ENCODE measurements at regions not wholly inside any gene's neighbourhood (a gene's known extent, or its start where the extent isn't known, plus 50 kb on each side); places are given as distances from the start of the nearest gene placed in this dataset.

DNA sequence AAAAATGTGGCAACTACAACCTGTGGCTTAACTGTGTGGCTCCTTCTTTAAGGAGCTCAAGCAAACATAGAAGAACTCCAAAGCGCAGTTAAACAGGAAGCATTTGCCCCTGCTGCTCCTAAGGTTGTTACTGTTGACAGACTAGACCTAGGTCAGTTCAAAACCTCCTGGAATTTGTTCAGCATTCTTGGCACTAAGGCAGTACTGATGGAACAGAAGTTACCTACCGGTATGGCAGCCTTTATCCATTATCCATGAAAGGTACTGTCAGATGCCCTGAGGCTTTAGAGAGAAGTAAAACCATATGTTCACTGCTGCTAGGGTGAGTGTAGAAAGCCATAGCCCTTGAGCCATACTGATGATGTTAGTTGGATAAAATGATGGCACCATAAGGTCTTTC, 916.5 kb upstream of the FAT3 start:
- ChIA-PET CTCF (no interaction called here), POLR2A (no interaction called here)
- no peaks in the 10 kb centered on the region for H3K27me3 ChIP-seq (ENCODE audit: insufficient read depth)
- no peaks in the 10 kb centered on the region for H3K9me2 ChIP-seq
- no peak overlapping the region for H2AFZ ChIP-seq (ENCODE audit: low read depth)
- H3K36me3 ChIP-seq (replicated peaks in 1 of 2; ENCODE audit: control insufficient read depth in 1 of 2, insufficient read depth in 2 of 2, low read length in 1 of 2), result no peaks in the 10 kb centered on the region
- peak; percentile 12 for DNase-seq
- H4K20me1 ChIP-seq (ENCODE audit: insufficient read depth), result no peaks in the 10 kb centered on the region
- H3K79me2 ChIP-seq (ENCODE audit: insufficient read depth), result no peaks in the 10 kb centered on the region
- H3K9ac ChIP-seq, result no peak overlapping the region
- TF ChIP-seq EP300 (IDR thresholded peaks at IDR 0.05; ENCODE audit: borderline replicate concordance in 1 of 2, low read depth in 1 of 2, low read length in 1 of 2) (0 out of 4 replicates have a peak, but pooled peaks of 1 of the 2 experiments have one; percentile 22), TCF12 (IDR thresholded peaks at IDR 0.05) (no peak), EZH2phosphoT487 (IDR thresholded peaks at IDR 0.05; ENCODE audit: borderline replicate concordance, low read depth) (no peak)
- WGBS (ENCODE audit: low lambda C conversion rate), result 33% methylated on average over 2 of the region's 2 CpGs
- no peak overlapping the region for H3K4me2 ChIP-seq
- no peaks in the 10 kb centered on the region for H3K9me3 ChIP-seq
- no peak overlapping the region for H3K4me3 ChIP-seq (ENCODE audit: low read depth in 2 of 2, low read length in 1 of 2)
- H3K4me1 ChIP-seq (ENCODE audit: control insufficient read depth in 1 of 2, insufficient read depth in 2 of 2, low read depth in 1 of 2, low read length in 1 of 2), result peaks cover 0 to 4% of the 10 kb centered on the region in 2 experiments; a peak in 1 of 4 replicates
- H3F3A ChIP-seq (replicated peaks; ENCODE audit: insufficient read depth), result no peaks in the 10 kb centered on the region
- no peak overlapping the region for H3K27ac ChIP-seq (ENCODE audit: low read depth in 2 of 2, low read length in 1 of 2)

DNA sequence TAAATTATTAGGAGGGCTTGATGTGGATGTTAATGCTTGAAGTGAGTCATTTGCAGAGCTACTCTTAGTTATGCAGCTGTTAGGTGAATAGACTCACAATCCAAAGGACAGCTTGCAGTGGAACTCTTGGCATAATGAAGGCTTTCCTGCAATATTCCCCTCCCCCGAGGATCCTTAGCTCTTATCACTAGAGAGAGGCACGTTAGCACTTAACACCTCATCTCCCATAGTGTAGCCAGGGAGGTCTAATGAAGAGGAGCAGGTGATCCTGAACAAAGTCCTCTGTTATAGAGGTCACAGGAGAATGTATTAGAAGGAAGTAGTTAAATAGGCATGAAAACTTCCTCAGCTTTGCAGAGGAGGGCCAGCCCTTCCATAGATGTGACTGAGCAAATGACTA, 919.2 kb upstream of the FAT3 start:
- Histone ChIP-seq H3K27me3 (ENCODE audit: insufficient read depth) (no peaks in the 10 kb centered on the region), H3K79me2 (ENCODE audit: insufficient read depth) (no peaks in the 10 kb centered on the region), H3K9ac (no peak overlapping the region), H3K4me2 (no peak overlapping the region), H3F3A (replicated peaks; ENCODE audit: insufficient read depth) (no peaks in the 10 kb centered on the region), H3K4me1 (ENCODE audit: control insufficient read depth in 1 of 2, insufficient read depth in 2 of 2, low read depth in 1 of 2, low read length in 1 of 2) (peaks cover 0 to 4% of the 10 kb centered on the region in 2 experiments; a peak in 1 of 4 replicates), H3K9me3 (no peaks in the 10 kb centered on the region), H2AFZ (ENCODE audit: low read depth) (no peak overlapping the region), H4K20me1 (ENCODE audit: insufficient read depth) (no peaks in the 10 kb centered on the region), H3K36me3 (replicated peaks in 1 of 2; ENCODE audit: control insufficient read depth in 1 of 2, insufficient read depth in 2 of 2, low read length in 1 of 2) (no peaks in the 10 kb centered on the region), H3K9me2 (no peaks in the 10 kb centered on the region), H3K27ac (ENCODE audit: low read depth in 2 of 2, low read length in 1 of 2) (no peak overlapping the region), H3K4me3 (ENCODE audit: low read depth in 2 of 2, low read length in 1 of 2) (no peak overlapping the region)
- DNase-seq, result no peak
- ChIA-PET POLR2A (no interaction called here), CTCF (no interaction called here)
- 36% methylated on average over 2 of the region's 2 CpGs for WGBS (ENCODE audit: low lambda C conversion rate)
- TF ChIP-seq SMC3 (IDR thresholded peaks at IDR 0.05; ENCODE audit: low read depth, low read length), result no peak
- no peak for TF ChIP-seq EP300 (IDR thresholded peaks at IDR 0.05; ENCODE audit: borderline replicate concordance in 1 of 2, low read depth in 1 of 2, low read length in 1 of 2)
- TF ChIP-seq, protein P1, sequence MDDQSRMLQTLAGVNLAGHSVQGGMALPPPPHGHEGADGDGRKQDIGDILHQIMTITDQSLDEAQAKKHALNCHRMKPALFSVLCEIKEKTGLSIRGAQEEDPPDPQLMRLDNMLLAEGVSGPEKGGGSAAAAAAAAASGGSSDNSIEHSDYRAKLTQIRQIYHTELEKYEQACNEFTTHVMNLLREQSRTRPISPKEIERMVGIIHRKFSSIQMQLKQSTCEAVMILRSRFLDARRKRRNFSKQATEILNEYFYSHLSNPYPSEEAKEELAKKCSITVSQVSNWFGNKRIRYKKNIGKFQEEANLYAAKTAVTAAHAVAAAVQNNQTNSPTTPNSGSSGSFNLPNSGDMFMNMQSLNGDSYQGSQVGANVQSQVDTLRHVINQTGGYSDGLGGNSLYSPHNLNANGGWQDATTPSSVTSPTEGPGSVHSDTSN (IDR thresholded peaks at IDR 0.05), result no peak
- no peak for TF ChIP-seq FOXJ3 (CRISPR knock-in tag; IDR thresholded peaks at IDR 0.05)
- no peak for TF ChIP-seq JUND (IDR thresholded peaks at IDR 0.05)
- no peak for TF ChIP-seq GABPA (IDR thresholded peaks at IDR 0.05; ENCODE audit: low read depth)
- TF ChIP-seq SIN3A (IDR thresholded peaks at IDR 0.05; ENCODE audit: borderline replicate concordance, low read depth, low read length), result no peak
- no peak for TF ChIP-seq TAF1 (IDR thresholded peaks at IDR 0.05; ENCODE audit: borderline replicate concordance, low read depth, low read length)
- TF ChIP-seq TCF12 (IDR thresholded peaks at IDR 0.05), result no peak

DNA sequence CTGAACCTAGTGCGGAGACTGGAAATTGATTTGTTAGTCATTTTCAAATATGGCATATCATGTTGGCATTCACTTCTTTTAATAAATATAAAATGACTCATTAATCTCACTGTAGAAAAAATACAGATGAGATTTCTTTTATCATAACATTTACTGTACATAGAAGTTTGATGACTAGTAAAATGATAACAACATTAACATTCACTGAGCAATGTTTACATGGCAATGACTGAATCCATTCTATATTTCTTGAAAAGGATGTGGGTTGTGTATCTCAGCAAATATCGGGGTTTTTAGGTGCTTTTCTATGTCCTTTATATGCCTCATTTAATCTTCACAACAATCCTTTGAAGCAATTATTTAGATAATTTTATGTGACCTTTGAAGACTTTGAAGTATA, 920.9 kb upstream of the FAT3 start:
- H3K27ac ChIP-seq (ENCODE audit: low read depth in 2 of 2, low read length in 1 of 2), result no peak overlapping the region
- H3K9me3 ChIP-seq, result no peaks in the 10 kb centered on the region
- no peak overlapping the region for H2AFZ ChIP-seq (ENCODE audit: low read depth)
- H3K4me1 ChIP-seq (ENCODE audit: control insufficient read depth in 1 of 2, insufficient read depth in 2 of 2, low read depth in 1 of 2, low read length in 1 of 2), result peaks cover 0 to 4% of the 10 kb centered on the region in 2 experiments; a peak in 1 of 4 replicates
- no peak overlapping the region for H3K4me2 ChIP-seq
- POLR2A ChIA-PET, result no interaction called here
- CTCF ChIA-PET, result interaction anchor here (1.0 kb wide), 1 partner anchor 392 kb away, joined by 3 read pairs; no protein-coding TSS in a partner anchor
- DNase-seq, result no peak
- H3K4me3 ChIP-seq (ENCODE audit: low read depth in 2 of 2, low read length in 1 of 2), result no peak overlapping the region
- WGBS (ENCODE audit: low lambda C conversion rate), result 61% methylated on average over 2 of the region's 2 CpGs
- H3F3A ChIP-seq (replicated peaks; ENCODE audit: insufficient read depth), result no peaks in the 10 kb centered on the region
- no peak overlapping the region for H3K9ac ChIP-seq
- TF ChIP-seq GATA2 (CRISPR knock-in tag; IDR thresholded peaks at IDR 0.05), result no peak
- no peak for TF ChIP-seq MXI1 (IDR thresholded peaks at IDR 0.05; ENCODE audit: low read depth, low read length)
- TF ChIP-seq JUND (IDR thresholded peaks at IDR 0.05), result no peak
- TF ChIP-seq NRF1 (IDR thresholded peaks at IDR 0.05; ENCODE audit: low read depth, low read length), result no peak
- no peak for TF ChIP-seq EZH2phosphoT487 (IDR thresholded peaks at IDR 0.05; ENCODE audit: borderline replicate concordance, low read depth)
- TF ChIP-seq SIN3A (IDR thresholded peaks at IDR 0.05; ENCODE audit: borderline replicate concordance, low read depth, low read length), result no peak
- no peak for TF ChIP-seq SMC3 (IDR thresholded peaks at IDR 0.05; ENCODE audit: low read depth, low read length)
- TF ChIP-seq YY1 (IDR thresholded peaks at IDR 0.05; ENCODE audit: low read depth), result no peak
- H3K79me2 ChIP-seq (ENCODE audit: insufficient read depth), result no peaks in the 10 kb centered on the region
- H3K27me3 ChIP-seq (ENCODE audit: insufficient read depth), result no peaks in the 10 kb centered on the region
- no peaks in the 10 kb centered on the region for H3K9me2 ChIP-seq
- no peaks in the 10 kb centered on the region for H4K20me1 ChIP-seq (ENCODE audit: insufficient read depth)
- H3K36me3 ChIP-seq (replicated peaks in 1 of 2; ENCODE audit: control insufficient read depth in 1 of 2, insufficient read depth in 2 of 2, low read length in 1 of 2), result no peaks in the 10 kb centered on the region

All from SK-N-SH (cell line).